HL-60 (cell line): ENCODE measurements at regions not wholly inside any gene's neighbourhood (a gene's known extent, or its start where the extent isn't known, plus 50 kb on each side); places are given as distances from the start of the nearest gene placed in this dataset.

Experiments used
- DNase-seq, 2 experiments: peaks; one replicate each; pipeline ENCODE4 v3.0.0-alpha.2; 2010 to 2020; ENCODE audit warnings: low read depth in 1 of 2, low spot score in 1 of 2
- H3K27ac ChIP-seq: fragments of 250-450 bp; sonication (Bioruptor Pico); replicated peaks from 2 replicates; pipeline ENCODE4 v1.5.1; 2020; ENCODE audit warnings: mild to moderate bottlenecking, moderate library complexity
- H3K27me3 ChIP-seq: fragments of 250-450 bp; sonication (Bioruptor Pico); 2 replicates; pipeline ENCODE4 v1.5.1; 2021; ENCODE audit warnings: mild to moderate bottlenecking, moderate library complexity; ENCODE audit not compliant: insufficient read depth, poor library complexity, severe bottlenecking
- H3K4me3 ChIP-seq: replicated peaks from 2 replicates; pipeline ENCODE4 v1.5.1; 2011; ENCODE audit warnings: mild to moderate bottlenecking, control low read depth, low read length; ENCODE audit not compliant: insufficient read depth
- GABPA ChIP-seq: IDR thresholded peaks from 2 replicates; pipeline ENCODE4 v1.6.1; 2012; ENCODE audit warnings: low read depth
- POLR2AphosphoS5 ChIP-seq: IDR thresholded peaks from 2 replicates; pipeline ENCODE4 v1.6.1; 2012; ENCODE audit warnings: low read depth
- SPI1 ChIP-seq: IDR thresholded peaks from 2 replicates; pipeline ENCODE4 v1.6.1; 2012; ENCODE audit warnings: low read depth, mild to moderate bottlenecking, borderline replicate concordance
- TF ChIP-seq, protein P1 (sequence below): IDR thresholded peaks from 2 replicates; pipeline ENCODE4 v1.6.1; 2012; ENCODE audit warnings: low read depth; ENCODE audit not compliant: insufficient replicate concordance
- TF ChIP-seq, protein P2 (sequence below): IDR thresholded peaks from one replicate; pipeline ENCODE4 v1.5.1; 2011; ENCODE audit warnings: low read length, control low read depth, inconsistent platforms; ENCODE audit not compliant: insufficient read depth

DNA sequence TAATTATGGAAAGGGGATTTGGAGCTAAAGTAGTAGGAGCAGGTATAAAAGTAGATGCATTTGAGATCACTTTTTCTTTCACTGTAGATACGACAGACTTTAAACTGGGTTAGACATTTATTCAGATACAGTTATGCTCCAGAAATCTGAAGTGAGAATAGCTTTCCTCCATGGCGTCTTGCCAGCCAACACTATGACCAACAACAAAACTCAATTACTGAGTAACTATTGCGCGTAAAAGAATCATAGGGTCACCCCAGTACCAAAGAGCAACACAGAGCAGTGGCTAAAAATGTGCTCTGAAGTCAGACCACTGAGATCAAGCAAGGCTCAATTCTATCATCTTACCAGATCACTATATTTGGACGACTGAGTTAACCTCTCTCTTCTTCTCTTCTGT is 262.5 kb upstream of the SORCS1 start:
- Histone ChIP-seq H3K27me3 (no peaks in the 10 kb centered on the region), H3K27ac (no peak overlapping the region), H3K4me3 (no peak overlapping the region)
- TF ChIP-seq GABPA (no peak), SPI1 (no peak), POLR2AphosphoS5 (no peak)
- TF ChIP-seq, protein P1, sequence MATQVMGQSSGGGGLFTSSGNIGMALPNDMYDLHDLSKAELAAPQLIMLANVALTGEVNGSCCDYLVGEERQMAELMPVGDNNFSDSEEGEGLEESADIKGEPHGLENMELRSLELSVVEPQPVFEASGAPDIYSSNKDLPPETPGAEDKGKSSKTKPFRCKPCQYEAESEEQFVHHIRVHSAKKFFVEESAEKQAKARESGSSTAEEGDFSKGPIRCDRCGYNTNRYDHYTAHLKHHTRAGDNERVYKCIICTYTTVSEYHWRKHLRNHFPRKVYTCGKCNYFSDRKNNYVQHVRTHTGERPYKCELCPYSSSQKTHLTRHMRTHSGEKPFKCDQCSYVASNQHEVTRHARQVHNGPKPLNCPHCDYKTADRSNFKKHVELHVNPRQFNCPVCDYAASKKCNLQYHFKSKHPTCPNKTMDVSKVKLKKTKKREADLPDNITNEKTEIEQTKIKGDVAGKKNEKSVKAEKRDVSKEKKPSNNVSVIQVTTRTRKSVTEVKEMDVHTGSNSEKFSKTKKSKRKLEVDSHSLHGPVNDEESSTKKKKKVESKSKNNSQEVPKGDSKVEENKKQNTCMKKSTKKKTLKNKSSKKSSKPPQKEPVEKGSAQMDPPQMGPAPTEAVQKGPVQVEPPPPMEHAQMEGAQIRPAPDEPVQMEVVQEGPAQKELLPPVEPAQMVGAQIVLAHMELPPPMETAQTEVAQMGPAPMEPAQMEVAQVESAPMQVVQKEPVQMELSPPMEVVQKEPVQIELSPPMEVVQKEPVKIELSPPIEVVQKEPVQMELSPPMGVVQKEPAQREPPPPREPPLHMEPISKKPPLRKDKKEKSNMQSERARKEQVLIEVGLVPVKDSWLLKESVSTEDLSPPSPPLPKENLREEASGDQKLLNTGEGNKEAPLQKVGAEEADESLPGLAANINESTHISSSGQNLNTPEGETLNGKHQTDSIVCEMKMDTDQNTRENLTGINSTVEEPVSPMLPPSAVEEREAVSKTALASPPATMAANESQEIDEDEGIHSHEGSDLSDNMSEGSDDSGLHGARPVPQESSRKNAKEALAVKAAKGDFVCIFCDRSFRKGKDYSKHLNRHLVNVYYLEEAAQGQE, result no peak
- TF ChIP-seq, protein P2, sequence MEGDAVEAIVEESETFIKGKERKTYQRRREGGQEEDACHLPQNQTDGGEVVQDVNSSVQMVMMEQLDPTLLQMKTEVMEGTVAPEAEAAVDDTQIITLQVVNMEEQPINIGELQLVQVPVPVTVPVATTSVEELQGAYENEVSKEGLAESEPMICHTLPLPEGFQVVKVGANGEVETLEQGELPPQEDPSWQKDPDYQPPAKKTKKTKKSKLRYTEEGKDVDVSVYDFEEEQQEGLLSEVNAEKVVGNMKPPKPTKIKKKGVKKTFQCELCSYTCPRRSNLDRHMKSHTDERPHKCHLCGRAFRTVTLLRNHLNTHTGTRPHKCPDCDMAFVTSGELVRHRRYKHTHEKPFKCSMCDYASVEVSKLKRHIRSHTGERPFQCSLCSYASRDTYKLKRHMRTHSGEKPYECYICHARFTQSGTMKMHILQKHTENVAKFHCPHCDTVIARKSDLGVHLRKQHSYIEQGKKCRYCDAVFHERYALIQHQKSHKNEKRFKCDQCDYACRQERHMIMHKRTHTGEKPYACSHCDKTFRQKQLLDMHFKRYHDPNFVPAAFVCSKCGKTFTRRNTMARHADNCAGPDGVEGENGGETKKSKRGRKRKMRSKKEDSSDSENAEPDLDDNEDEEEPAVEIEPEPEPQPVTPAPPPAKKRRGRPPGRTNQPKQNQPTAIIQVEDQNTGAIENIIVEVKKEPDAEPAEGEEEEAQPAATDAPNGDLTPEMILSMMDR, result no peak
- DNase-seq, result no peak

DNA sequence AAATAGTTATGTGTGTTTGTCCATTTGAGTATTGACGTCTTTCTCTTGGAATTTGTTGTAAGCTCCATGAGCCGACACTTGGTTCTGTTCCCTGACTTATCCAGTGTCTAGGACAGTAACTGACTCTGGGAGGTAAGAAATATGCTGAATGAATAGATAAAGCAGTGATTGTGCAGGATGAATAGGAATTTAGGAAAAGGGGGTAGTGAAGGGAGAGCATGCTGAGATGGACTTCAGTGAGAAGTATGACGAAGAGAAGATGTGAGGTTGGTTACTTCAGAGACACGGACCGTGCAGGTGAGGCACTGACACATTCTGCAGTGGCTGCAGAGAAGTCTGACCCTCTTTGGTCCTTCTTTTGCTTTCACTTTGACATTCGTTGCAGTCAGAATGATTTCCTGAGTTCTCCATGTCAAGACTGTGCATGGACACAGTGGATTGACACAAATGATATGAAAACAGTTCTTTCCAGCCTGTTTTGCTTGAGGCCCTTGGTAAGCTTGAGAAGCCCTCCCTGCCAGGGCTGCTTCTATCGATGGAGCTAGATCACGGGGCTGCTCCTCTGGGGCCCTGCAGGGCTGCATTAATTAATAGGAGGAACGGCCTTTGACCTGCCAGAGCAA is 261.5 kb upstream of the SORCS1 start:
- TF ChIP-seq SPI1, result no peak
- DNase-seq, result no peak
- Histone ChIP-seq H3K4me3 (no peak overlapping the region), H3K27me3 (no peaks in the 10 kb centered on the region), H3K27ac (no peak overlapping the region)

DNA sequence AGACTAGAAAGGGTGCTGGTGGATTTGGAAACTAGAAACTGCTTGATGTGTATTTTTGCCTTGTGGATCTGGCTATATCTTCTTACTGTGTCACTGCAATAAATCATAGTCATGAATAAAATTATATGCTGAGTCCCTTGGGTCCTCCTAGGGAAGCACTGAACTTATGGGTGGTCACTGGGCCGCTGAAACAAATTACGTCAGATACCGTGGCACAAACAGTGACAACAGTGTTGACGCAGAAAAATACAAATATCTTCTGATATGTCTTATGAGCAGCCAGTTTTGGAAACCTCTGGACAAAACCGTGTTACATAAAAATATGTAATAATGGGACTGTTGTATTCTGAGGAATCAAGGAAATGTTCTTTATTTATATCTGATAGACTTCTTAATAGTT is 260.1 kb upstream of the SORCS1 start:
- Histone ChIP-seq H3K27ac (no peak overlapping the region), H3K4me3 (no peak overlapping the region), H3K27me3 (no peaks in the 10 kb centered on the region)
- DNase-seq, result no peak
- TF ChIP-seq, protein P2, result no peak
- TF ChIP-seq, protein P1, result no peak

DNA sequence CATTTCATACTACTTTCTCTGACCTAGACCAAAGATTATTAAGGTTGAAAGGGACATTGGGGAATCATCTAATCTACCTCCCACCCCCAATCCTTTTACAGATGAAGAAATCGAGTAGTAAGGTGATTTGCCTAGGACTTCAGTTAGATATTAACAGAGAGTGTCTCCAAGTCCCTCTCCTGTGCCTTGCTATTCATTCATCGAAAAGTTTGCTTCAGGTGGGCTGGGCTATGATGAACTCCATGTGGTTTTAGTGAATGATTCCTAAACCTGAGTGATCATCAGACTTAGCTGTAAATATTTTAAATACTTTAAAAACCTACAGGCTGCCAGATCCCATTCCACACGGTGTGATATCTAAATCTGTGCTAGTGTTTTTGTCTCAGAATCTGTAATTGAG is 259.4 kb upstream of the SORCS1 start:
- Histone ChIP-seq H3K27me3 (no peaks in the 10 kb centered on the region), H3K27ac (no peak overlapping the region), H3K4me3 (no peak overlapping the region)
- no peak for DNase-seq
- TF ChIP-seq, protein P2, result no peak
